ENCODE measurements at regions not wholly inside any gene's neighbourhood (a gene's known extent, or its start where the extent isn't known, plus 50 kb on each side); places are given as distances from the start of the nearest gene placed in this dataset.

GRCh38 chr2:123532994-123533393 is 492.1 kb upstream of the CNTNAP5 start:
- no peak for TF ChIP-seq POLR2A (IDR thresholded peaks at IDR 0.05)
- no peak for TF ChIP-seq CTCF (IDR thresholded peaks at IDR 0.05)

Measured in ovary (tissue), 3 donors.